Fibroblast of lung (primary cell): ENCODE measurements at regions not wholly inside any gene's neighbourhood (a gene's known extent, or its start where the extent isn't known, plus 50 kb on each side); places are given as distances from the start of the nearest gene placed in this dataset.

ENCODE experiments used
- DNase-seq, 2 donors: peaks; one replicate each; pipeline versions ENCODE4 v3.0.0 to v3.0.0-alpha.2; 2010; ENCODE audit warnings: low read depth in 2 of 2
- H2AFZ ChIP-seq: 2 replicates; pipeline ENCODE4 v1.5.1; 2012; ENCODE audit warnings: low read length, control low read depth, inconsistent platforms
- H3K27ac ChIP-seq: 2 replicates; pipeline ENCODE4 v1.5.1; 2011; ENCODE audit warnings: low read length, control low read depth; ENCODE audit not compliant: insufficient read depth
- H3K27me3 ChIP-seq: 2 replicates; pipeline ENCODE4 v1.5.1; 2011; ENCODE audit warnings: mild to moderate bottlenecking, low read length; ENCODE audit not compliant: control insufficient read depth, insufficient read depth
- H3K36me3 ChIP-seq: 2 replicates; pipeline ENCODE4 v1.5.1; 2011; ENCODE audit warnings: low read length; ENCODE audit not compliant: control insufficient read depth, insufficient read depth
- H3K4me1 ChIP-seq: 2 replicates; pipeline ENCODE4 v1.5.1; 2011; ENCODE audit warnings: low read length; ENCODE audit not compliant: control insufficient read depth, insufficient read depth; ENCODE audit errors: extremely low read depth
- H3K4me2 ChIP-seq: 2 replicates; pipeline ENCODE4 v1.5.1; 2011; ENCODE audit warnings: low read length, control low read depth; ENCODE audit not compliant: insufficient read depth; ENCODE audit errors: extremely low read depth
- H3K4me3 ChIP-seq, 4 experiments: fragments of 200-600 bp in 1 of 4; sonication (generic) in 1 of 4; replicated peaks in 1 of 4; 2 replicates each; pipeline ENCODE4 v1.5.1; 2011 to 2016; ENCODE audit warnings: low read length in 4 of 4, low read depth in 3 of 4, mild to moderate bottlenecking in 3 of 4, control low read depth in 2 of 4, inconsistent platforms in 1 of 4, mixed read lengths in 1 of 4; ENCODE audit not compliant: insufficient read depth in 1 of 4; ENCODE audit errors: control extremely low read depth in 1 of 4
- H3K79me2 ChIP-seq: 2 replicates; pipeline ENCODE4 v1.5.1; 2012; ENCODE audit warnings: mild to moderate bottlenecking, low read length, inconsistent platforms; ENCODE audit not compliant: control insufficient read depth, insufficient read depth
- H3K9ac ChIP-seq: 2 replicates; pipeline ENCODE4 v1.5.1; 2011; ENCODE audit warnings: mild to moderate bottlenecking, low read length, control low read depth; ENCODE audit not compliant: insufficient read depth
- H3K9me3 ChIP-seq: 2 replicates; pipeline ENCODE4 v1.5.1; 2012; ENCODE audit warnings: low read depth, low read length; ENCODE audit not compliant: control insufficient read depth, insufficient read depth
- H4K20me1 ChIP-seq: 2 replicates; pipeline ENCODE4 v1.5.1; 2011; ENCODE audit warnings: low read length; ENCODE audit not compliant: control insufficient read depth, insufficient read depth; ENCODE audit errors: extremely low read depth
- CTCF ChIP-seq, 2 donors: IDR thresholded peaks in 1 of 2; conservative IDR thresholded peaks in 1 of 2; 1 replicate in 1 of 2; 2 replicates in 1 of 2; pipeline ENCODE4 v1.5.1; 2011 to 2012; ENCODE audit warnings: low read length in 2 of 2, control low read depth in 1 of 2, inconsistent platforms in 1 of 2, low read depth in 1 of 2, mild to moderate bottlenecking in 1 of 2
- EZH2 ChIP-seq: IDR thresholded peaks from 2 replicates; pipeline ENCODE4 v1.5.1; 2012; ENCODE audit warnings: low read length, control low read depth, mild to moderate bottlenecking; ENCODE audit errors: missing control alignments

DNA sequence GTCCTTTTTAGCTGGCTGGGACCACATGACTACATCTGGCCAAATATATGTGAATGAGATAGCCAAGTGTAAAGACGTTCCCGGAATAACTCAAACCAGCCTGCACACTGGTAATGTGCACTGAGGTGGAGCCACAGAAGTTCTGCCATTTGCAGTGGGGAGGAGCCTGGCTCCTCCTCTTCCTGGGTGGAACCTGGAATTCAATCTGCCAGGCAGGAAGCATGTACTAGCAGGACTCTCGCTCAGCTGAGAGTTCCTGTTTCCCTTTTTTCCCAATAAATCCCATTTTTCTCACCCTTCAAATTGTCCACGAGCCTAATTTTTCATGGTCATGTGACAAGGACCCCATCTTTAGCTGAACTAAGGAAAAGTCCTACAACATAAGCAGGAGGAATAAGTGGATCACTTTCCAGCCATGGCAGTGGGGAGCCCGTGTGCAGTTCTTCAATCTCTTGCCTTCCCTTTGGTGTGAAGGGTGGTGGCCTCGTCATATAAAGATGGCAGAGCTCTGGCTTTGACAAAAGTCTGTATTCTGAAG lies 183.2 kb downstream of the UXS1 start:
- H4K20me1 ChIP-seq, result no peaks in the 10 kb centered on the region
- H3K9me3 ChIP-seq, result no peaks in the 10 kb centered on the region
- no peak overlapping the region for H2AFZ ChIP-seq
- H3K9ac ChIP-seq, result no peak overlapping the region
- H3K79me2 ChIP-seq, result no peaks in the 10 kb centered on the region
- no peaks in the 10 kb centered on the region for H3K27me3 ChIP-seq
- DNase-seq, result no peak
- TF ChIP-seq EZH2 (no peak), CTCF (conservative IDR thresholded peaks at IDR 0.05 in 1 of 2, IDR thresholded peaks at IDR 0.05 in 1 of 2; ENCODE audit: low read depth in 1 of 2, low read length in 2 of 2) (no peak)
- H3K4me2 ChIP-seq, result no peak overlapping the region
- no peaks in the 10 kb centered on the region for H3K4me1 ChIP-seq
- H3K4me3 ChIP-seq, result no peak overlapping the region
- H3K27ac ChIP-seq, result no peak overlapping the region
- H3K36me3 ChIP-seq, result no peaks in the 10 kb centered on the region

GRCh38 chr2:106009096-106009495 lies 185.0 kb downstream of the UXS1 start:
- H3K4me1 ChIP-seq, result no peaks in the 10 kb centered on the region
- H2AFZ ChIP-seq, result no peak overlapping the region
- H3K4me2 ChIP-seq, result no peak overlapping the region
- no peaks in the 10 kb centered on the region for H3K36me3 ChIP-seq
- H3K9ac ChIP-seq, result no peak overlapping the region
- H4K20me1 ChIP-seq, result no peaks in the 10 kb centered on the region
- H3K79me2 ChIP-seq, result no peaks in the 10 kb centered on the region
- DNase-seq, result no peak
- no peak for TF ChIP-seq EZH2
- TF ChIP-seq CTCF (conservative IDR thresholded peaks at IDR 0.05 in 1 of 2, IDR thresholded peaks at IDR 0.05 in 1 of 2; ENCODE audit: low read depth in 1 of 2, low read length in 2 of 2), result no peak
- no peaks in the 10 kb centered on the region for H3K9me3 ChIP-seq
- no peak overlapping the region for H3K27ac ChIP-seq
- H3K27me3 ChIP-seq, result no peaks in the 10 kb centered on the region
- H3K4me3 ChIP-seq, result no peak overlapping the region

DNA sequence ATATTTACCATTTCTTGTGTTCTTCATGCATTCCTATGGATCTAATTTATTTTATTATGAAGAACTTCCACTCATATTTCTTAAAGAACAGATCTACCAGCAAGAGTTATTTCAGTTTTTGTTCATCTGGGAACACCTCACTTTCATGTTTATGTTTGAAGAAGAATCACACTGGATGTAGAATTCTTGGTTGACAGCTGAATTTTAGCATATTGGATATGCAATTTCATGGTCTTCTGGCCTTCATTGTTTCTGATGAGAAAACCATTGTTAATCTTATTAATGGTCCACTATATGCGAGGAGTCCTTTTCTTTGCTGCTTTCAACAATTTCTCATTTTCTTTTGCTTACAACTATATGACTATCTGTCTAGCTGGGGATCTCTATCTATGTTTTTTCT lies 189.2 kb downstream of the UXS1 start:
- TF ChIP-seq EZH2 (no peak), CTCF (conservative IDR thresholded peaks at IDR 0.05 in 1 of 2, IDR thresholded peaks at IDR 0.05 in 1 of 2; ENCODE audit: low read depth in 1 of 2, low read length in 2 of 2) (no peak)

More for the DNA sequence above, 189.2 kb downstream of the UXS1 start:
- Histone ChIP-seq H4K20me1 (no peaks in the 10 kb centered on the region), H3K9ac (no peak overlapping the region), H3K4me1 (no peaks in the 10 kb centered on the region), H3K27ac (no peak overlapping the region), H3K4me2 (no peak overlapping the region), H3K36me3 (no peaks in the 10 kb centered on the region), H3K9me3 (no peaks in the 10 kb centered on the region), H3K79me2 (no peaks in the 10 kb centered on the region), H3K4me3 (no peak overlapping the region), H3K27me3 (no peaks in the 10 kb centered on the region), H2AFZ (no peak overlapping the region)
- no peak for DNase-seq
